BE2C (cell line): ENCODE measurements at regions not wholly inside any gene's neighbourhood (a gene's known extent, or its start where the extent isn't known, plus 50 kb on each side); places are given as distances from the start of the nearest gene placed in this dataset.

Source experiments
- DNase-seq: peaks from one replicate; pipeline ENCODE4 v3.0.0-alpha.2; 2020
- H3K27me3 ChIP-seq: fragments of 250-450 bp; sonication (Bioruptor Pico); 2 replicates; pipeline ENCODE4 v1.5.1; 2020; ENCODE audit warnings: mild to moderate bottlenecking
- H3K36me3 ChIP-seq: fragments of 250-450 bp; sonication (Bioruptor Pico); 2 replicates; pipeline ENCODE4 v1.5.1; 2020; ENCODE audit warnings: mild to moderate bottlenecking
- H3K4me1 ChIP-seq: fragments of 250-450 bp; sonication (Bioruptor Pico); 2 replicates; pipeline ENCODE4 v1.5.1; 2020
- H3K4me3 ChIP-seq: 2 replicates; pipeline ENCODE4 v1.5.1; 2011; ENCODE audit warnings: low read depth, low read length
- H3K9me3 ChIP-seq: fragments of 250-450 bp; sonication (Bioruptor Pico); 2 replicates; pipeline ENCODE4 v1.5.1; 2020
- TF ChIP-seq, protein P1 (sequence below): IDR thresholded peaks from 2 replicates; pipeline ENCODE4 v1.5.1; 2012; ENCODE audit warnings: mild to moderate bottlenecking, low read depth, low read length

DNA sequence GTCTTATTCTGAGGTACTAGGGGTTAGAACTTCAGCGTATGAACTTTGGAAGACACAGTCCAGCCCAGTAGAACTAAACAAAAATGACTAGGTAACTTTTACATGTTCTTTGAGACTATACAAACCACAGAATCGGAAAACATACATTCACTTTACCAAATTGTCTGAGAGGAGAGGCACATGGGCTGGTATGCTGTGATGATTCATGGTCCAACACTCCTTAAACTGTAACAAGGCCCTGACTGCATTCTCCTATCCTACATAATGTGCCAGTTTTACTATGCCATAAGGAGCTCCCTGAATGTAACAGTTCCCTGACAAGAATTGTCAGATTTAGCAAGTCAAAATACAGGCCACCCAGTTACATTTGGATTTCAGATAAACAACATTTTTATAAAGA lies 640.0 kb downstream of the RAB28 start:
- no peak for DNase-seq
- no peaks in the 10 kb centered on the region for H3K27me3 ChIP-seq
- no peaks in the 10 kb centered on the region for H3K36me3 ChIP-seq
- H3K9me3 ChIP-seq = no peaks in the 10 kb centered on the region
- H3K4me1 ChIP-seq = no peaks in the 10 kb centered on the region
- no peak overlapping the region for H3K4me3 ChIP-seq
- TF ChIP-seq, protein P1, sequence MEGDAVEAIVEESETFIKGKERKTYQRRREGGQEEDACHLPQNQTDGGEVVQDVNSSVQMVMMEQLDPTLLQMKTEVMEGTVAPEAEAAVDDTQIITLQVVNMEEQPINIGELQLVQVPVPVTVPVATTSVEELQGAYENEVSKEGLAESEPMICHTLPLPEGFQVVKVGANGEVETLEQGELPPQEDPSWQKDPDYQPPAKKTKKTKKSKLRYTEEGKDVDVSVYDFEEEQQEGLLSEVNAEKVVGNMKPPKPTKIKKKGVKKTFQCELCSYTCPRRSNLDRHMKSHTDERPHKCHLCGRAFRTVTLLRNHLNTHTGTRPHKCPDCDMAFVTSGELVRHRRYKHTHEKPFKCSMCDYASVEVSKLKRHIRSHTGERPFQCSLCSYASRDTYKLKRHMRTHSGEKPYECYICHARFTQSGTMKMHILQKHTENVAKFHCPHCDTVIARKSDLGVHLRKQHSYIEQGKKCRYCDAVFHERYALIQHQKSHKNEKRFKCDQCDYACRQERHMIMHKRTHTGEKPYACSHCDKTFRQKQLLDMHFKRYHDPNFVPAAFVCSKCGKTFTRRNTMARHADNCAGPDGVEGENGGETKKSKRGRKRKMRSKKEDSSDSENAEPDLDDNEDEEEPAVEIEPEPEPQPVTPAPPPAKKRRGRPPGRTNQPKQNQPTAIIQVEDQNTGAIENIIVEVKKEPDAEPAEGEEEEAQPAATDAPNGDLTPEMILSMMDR = no peak

DNA sequence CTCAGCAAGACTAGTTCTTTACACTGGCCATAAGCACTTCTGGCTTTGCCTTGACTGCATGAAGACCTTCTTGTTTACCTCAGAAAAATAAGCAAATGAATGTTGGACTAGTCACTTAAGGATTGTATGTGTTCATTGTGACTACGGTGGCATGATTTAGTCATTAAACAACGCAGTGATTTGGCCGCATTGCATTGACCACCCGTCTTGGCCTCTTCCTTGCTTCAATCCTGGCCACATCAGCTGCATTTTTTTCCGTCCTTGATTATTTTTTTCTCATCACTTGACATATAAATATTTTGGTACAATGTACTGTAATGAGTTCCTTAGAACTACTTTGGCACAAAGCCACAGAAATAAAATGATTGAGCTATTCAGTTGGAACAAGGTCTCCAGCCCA lies 656.2 kb downstream of the RAB28 start:
- no peaks in the 10 kb centered on the region for H3K27me3 ChIP-seq
- no peak for DNase-seq

DNA sequence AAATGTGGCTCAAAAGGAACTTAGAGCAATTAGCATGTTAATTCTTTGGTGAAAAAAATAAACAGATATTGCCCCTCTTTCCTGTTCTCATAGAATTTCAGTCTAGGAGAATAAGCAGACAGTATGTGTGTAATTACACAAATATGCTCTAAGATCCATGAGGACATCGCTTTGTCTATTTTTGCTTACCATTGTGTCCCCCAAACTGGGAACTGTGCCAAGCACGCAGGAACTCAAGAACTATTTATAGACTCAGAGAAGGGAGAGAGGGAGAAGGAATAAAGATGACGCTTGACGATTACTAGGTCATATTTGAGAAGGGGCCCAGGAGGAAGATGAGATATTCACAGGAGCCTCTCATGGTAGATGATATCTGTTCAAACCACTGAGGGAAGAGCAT lies 692.6 kb downstream of the RAB28 start:
- no peaks in the 10 kb centered on the region for H3K27me3 ChIP-seq
- H3K4me3 ChIP-seq = no peak overlapping the region
- no peaks in the 10 kb centered on the region for H3K9me3 ChIP-seq
- H3K36me3 ChIP-seq = no peaks in the 10 kb centered on the region
- no peak for DNase-seq
- no peaks in the 10 kb centered on the region for H3K4me1 ChIP-seq
- TF ChIP-seq, protein P1 = no peak

More for the DNA sequence above, 656.2 kb downstream of the RAB28 start:
- Histone ChIP-seq H3K4me1 (no peaks in the 10 kb centered on the region), H3K9me3 (no peaks in the 10 kb centered on the region; the same call in 1 of the 2 replicates), H3K4me3 (no peak overlapping the region), H3K36me3 (no peaks in the 10 kb centered on the region)
- TF ChIP-seq, protein P1 = no peak

DNA sequence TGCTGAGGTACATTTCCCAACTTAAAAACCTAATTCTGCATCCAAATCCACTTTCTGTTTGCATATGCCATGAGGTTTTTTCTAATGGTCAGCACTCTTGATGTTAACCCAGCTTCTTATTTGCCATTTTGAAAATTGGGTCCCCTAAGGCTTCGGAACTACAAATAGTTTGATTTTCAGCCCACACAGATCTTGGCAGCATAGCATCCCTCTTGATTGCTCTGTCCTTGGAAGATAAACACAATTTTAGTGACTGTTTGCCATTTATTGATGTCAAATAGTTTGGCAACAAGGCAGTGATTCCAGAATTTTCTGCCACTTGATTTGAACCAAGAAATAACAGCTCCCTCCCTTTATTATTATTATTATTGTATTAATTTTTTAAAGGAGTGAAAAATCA lies 696.9 kb downstream of the RAB28 start:
- DNase-seq = no peak
- TF ChIP-seq, protein P1 = no peak
- H3K4me3 ChIP-seq = no peak overlapping the region
- H3K36me3 ChIP-seq = no peaks in the 10 kb centered on the region
- no peaks in the 10 kb centered on the region for H3K9me3 ChIP-seq
- no peaks in the 10 kb centered on the region for H3K4me1 ChIP-seq
- H3K27me3 ChIP-seq = no peaks in the 10 kb centered on the region

DNA sequence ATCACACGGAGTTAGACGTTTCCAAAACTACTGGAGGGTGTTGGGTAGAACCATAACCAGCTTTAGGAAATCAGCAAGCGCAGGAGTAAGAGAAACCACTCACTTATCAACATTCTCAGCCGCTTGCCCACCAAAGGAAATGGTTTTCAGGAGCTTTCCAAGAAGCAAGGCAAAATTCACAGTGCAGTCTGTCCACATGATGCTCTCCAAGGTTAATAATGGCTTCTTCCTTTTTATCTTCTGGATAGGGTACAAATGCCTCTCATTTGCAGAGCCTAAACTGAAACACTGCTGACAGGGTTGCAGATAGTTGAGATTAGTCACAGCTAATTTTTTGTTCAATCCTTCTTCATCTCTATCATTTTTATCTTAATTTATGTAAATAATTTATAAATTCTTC lies 705.4 kb downstream of the RAB28 start:
- DNase-seq = no peak
- Histone ChIP-seq H3K36me3 (no peaks in the 10 kb centered on the region), H3K27me3 (no peaks in the 10 kb centered on the region), H3K9me3 (no peaks in the 10 kb centered on the region), H3K4me3 (no peak overlapping the region), H3K4me1 (no peaks in the 10 kb centered on the region)
- TF ChIP-seq, protein P1 = no peak

DNA sequence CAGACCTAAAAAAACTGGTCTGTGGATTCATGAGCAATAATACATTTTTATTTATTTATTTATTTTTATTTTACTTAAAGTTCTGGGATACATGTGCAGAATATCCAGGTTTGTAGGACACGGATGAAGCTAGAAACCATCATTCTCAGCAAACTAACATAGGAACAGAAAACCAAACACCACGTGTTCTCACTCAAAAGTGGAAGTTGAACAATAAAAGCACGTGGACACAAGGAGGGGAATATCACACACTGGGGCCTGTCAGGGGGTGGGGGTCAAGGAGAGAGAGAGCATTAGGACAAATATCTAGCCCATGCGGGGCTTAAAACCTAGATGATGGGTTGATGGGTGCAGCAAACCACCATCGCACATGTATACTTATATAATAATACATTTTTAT lies 705.9 kb downstream of the RAB28 start:
- Histone ChIP-seq H3K4me3 (no peak overlapping the region), H3K27me3 (no peaks in the 10 kb centered on the region), H3K9me3 (no peaks in the 10 kb centered on the region), H3K4me1 (no peaks in the 10 kb centered on the region), H3K36me3 (no peaks in the 10 kb centered on the region)
- no peak for DNase-seq
- TF ChIP-seq, protein P1 = no peak
